ENCODE measurements at regions not wholly inside any gene's neighbourhood (a gene's known extent, or its start where the extent isn't known, plus 50 kb on each side); places are given as distances from the start of the nearest gene placed in this dataset.
A peak's percentile ranks its signal among the peaks of the same experiment; 100 is the strongest.

DNA sequence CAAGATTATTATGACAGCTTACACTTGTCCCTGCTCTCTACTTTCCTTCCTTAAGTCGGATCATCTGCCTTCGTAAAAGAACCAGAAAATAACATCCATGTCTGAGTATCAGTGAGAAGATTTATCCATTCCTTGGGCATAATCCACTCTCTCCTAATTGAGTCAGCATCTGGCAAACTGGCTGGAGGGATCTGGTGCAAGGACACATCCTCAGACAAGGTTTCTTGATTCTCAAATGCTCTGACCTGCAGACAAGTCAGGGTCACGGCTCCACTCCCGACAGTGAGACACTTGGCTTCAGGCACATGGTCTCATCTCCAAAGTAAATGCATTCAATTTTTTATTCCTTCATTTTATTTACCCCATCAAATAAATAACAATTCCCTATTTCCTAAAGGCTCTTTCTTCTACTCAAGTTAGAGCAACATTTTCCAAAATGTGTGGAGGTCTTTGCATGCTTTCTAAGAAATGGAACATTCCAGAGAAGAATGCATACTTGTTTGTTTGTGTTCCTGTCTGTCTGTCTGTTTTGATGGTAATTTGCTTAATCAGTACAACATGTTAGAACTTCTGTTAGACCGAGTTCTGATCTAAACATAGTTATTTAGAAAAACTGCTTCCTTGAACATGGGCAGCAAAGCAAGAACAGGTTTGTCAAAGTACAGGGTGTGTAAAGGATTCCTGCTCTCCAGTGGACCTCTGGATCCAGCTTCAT, 246.9 kb downstream of the IRS1 start:
- TF ChIP-seq, protein P1, sequence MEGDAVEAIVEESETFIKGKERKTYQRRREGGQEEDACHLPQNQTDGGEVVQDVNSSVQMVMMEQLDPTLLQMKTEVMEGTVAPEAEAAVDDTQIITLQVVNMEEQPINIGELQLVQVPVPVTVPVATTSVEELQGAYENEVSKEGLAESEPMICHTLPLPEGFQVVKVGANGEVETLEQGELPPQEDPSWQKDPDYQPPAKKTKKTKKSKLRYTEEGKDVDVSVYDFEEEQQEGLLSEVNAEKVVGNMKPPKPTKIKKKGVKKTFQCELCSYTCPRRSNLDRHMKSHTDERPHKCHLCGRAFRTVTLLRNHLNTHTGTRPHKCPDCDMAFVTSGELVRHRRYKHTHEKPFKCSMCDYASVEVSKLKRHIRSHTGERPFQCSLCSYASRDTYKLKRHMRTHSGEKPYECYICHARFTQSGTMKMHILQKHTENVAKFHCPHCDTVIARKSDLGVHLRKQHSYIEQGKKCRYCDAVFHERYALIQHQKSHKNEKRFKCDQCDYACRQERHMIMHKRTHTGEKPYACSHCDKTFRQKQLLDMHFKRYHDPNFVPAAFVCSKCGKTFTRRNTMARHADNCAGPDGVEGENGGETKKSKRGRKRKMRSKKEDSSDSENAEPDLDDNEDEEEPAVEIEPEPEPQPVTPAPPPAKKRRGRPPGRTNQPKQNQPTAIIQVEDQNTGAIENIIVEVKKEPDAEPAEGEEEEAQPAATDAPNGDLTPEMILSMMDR (conservative IDR thresholded peaks at IDR 0.05), result no peak

DNA sequence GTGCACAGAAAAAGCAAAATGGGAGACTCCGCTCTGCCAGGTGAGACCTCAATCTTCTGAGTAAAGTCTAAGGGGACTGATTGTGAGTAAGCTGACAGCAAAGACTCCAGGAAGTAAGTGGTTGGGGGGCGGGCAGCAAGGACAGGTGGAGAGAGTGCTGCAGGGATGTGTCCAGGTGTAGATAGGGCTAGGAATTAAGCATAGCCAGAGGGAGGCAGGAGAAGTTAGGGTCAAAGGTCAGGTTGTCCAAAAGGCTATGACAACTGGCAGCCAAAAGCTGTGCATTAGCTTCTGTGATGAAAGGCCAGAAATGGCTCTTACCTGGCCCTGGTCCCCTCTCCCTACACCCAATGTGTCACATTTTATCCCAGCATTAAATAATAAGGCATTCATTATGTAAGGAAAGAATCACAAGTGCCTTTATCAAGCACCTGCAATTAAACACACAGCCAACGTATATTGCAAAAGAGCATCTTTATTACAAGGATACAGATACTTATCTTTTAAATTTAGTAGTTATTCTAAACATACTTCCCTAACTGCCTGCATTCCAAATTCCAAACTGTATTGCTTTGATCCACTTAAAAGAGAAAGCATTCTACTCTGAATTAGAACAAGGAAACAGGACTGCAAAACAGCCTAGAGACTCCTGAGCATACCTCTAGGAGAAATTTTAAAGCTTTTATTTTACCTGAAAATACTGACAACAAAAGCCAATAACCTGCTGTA, 247.9 kb downstream of the IRS1 start:
- H3K27ac ChIP-seq, result no peak overlapping the region
- TF ChIP-seq, protein P1 (conservative IDR thresholded peaks at IDR 0.05), result no peak

More for the DNA sequence above, 246.9 kb downstream of the IRS1 start:
- no peak overlapping the region for H3K27ac ChIP-seq

DNA sequence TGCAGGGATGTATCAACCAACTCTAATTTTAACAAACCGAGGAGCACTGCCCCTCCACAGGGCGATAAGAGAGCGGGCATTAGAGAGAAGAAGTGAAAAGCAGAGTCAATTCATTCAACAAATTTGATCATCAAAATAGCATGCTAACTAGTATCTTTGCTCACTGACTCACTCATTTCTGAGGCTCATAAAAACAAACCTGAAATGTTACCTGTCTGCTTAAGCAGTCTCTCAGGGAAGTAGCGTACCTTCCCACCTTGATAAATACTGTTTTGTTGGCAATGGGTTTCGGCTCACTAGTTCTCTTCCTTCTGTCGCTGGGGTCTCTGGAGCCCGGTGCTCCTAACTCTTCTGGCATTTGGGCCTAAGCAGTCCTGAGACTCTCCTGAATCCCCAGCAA, 248.8 kb downstream of the IRS1 start:
- TF ChIP-seq, protein P1 (conservative IDR thresholded peaks at IDR 0.05), result no peak
- 0 out of 2 replicates have a peak overlapping the region, but pooled peaks have one; percentile 28 for H3K27ac ChIP-seq

DNA sequence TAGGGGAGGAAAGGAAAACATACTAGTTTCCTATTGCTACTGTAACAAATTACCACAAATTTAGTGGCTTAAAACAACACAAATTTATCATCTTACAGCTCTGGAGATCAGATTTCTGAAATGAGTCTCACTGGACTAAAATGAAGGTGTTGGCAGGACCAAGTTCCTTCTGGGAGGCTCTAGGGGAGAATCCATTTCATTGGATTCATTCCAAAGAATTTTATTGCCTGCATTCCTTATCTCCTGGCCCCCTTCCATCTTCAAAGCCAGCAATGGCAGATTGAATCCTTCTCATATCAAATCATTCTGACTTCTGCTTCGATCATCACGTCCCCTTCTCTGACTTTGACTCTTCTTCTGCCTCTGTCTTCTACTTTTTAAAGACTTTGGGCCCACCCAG, 250.9 kb downstream of the IRS1 start:
- TF ChIP-seq, protein P1 (conservative IDR thresholded peaks at IDR 0.05), result no peak
- peak overlapping the region; percentile 28; the same call in 1 of the 2 replicates for H3K27ac ChIP-seq

DNA sequence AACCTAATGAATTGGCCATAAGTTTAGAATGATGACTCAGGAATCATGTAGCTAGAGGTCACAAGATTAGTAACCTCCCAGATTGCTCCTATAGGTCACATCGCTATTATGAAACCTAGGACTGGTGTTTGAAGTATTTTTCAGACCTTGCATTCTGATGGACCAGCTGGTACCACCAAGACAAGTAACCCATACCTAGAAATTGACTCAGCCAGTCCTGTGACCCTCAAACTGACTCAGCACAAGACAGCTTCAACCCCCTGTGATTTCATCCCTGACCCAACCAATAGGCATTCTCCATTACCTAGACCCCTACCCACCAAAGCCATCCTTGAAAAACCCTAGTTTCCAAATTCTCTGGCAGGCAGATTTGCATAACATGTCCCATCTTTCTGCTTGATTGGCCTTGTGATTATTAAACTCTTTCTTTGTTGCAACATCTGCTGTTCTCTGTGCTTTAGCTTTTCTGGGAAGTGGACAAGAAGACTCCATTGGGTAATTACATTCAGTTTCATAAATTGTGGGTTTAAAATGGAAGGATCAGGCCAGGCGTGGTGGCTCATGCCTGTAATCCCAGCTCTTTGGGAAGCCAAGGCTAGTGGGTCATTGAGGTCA, 254.9 kb downstream of the IRS1 start:
- TF ChIP-seq, protein P1 (conservative IDR thresholded peaks at IDR 0.05), result no peak
- no peak overlapping the region for H3K27ac ChIP-seq

DNA sequence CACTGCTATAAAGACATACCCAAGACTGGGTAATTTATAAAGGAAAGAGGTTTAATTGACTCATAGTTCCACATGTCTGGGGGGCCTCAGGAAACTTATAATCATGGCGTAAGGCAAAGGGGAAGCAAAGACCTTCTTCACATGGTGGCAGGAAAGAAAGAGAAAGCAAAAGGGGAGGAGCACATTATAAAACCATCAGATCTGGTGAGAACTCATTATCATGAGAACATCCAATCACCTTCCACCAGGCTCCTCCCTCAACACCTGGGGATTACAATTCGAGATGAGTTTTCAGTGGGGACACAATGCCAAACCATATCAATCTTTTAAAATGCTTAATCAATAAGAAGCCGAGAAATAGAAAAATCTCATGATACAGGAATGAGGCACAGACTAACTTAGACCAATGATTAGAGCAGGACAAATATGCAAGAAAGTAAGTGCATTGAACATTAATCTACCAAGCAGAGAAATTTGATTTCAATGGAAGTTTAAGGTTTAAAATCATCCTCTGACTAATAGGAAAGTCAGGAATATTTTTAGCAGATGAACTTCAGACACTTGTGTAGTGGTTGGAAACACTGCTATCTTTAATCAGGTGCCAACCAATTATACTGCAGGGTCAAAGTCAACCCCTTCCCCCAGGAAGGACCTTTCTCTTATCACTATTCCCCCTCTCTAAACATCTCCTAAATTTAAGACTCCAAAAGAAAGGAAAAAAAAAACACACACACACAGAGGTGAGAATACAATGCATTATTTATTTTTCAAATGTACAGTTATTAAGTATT, 259.2 kb downstream of the IRS1 start:
- TF ChIP-seq, protein P1 (conservative IDR thresholded peaks at IDR 0.05), result no peak
- no peak overlapping the region for H3K27ac ChIP-seq

Measured in VCaP (cell line).